Heart right ventricle (tissue), 16 donors: ENCODE measurements at regions not wholly inside any gene's neighbourhood (a gene's known extent, or its start where the extent isn't known, plus 50 kb on each side); places are given as distances from the start of the nearest gene placed in this dataset.

Experiments
- ATAC-seq, 8 donors: fragments of 200-7000 bp; cut with Tn5 transposase; one replicate each; pipeline ENCODE4 v1.9.1; 2020; ENCODE audit warnings: mild to moderate bottlenecking in 8 of 8, moderate library complexity in 8 of 8, moderate number of reproducible peaks in 1 of 8
- DNase-seq, 2 donors: peaks; one replicate each; pipeline ENCODE4 v3.0.0-alpha.2; 2020
- H3K27ac ChIP-seq, 10 donors: fragments of 200-600 bp; sonication (generic) in 2 of 10; one replicate each; pipeline versions ENCODE4 v1.5.0 to v1.8.0; 2020 to 2022; ENCODE audit warnings: mild to moderate bottlenecking in 3 of 10
- H3K27me3 ChIP-seq, 7 donors: fragments of 200-600 bp; one replicate each; pipeline ENCODE4 v1.8.0; 2021 to 2022; ENCODE audit warnings: mild to moderate bottlenecking in 2 of 7
- H3K36me3 ChIP-seq, 9 donors: fragments of 200-600 bp; sonication (generic) in 1 of 9; one replicate each; pipeline versions ENCODE4 v1.5.0 to v1.8.0; 2020 to 2022; ENCODE audit warnings: mild to moderate bottlenecking in 2 of 9
- H3K4me1 ChIP-seq, 9 donors: fragments of 200-600 bp; sonication (generic) in 1 of 9; one replicate each; pipeline versions ENCODE4 v1.5.0 to v1.8.0; 2020 to 2022; ENCODE audit warnings: mild to moderate bottlenecking in 4 of 9
- H3K4me3 ChIP-seq, 10 donors: fragments of 200-600 bp; sonication (generic) in 2 of 10; one replicate each; pipeline versions ENCODE4 v1.5.0 to v1.8.0; 2020 to 2022; ENCODE audit warnings: mild to moderate bottlenecking in 7 of 10, moderate library complexity in 2 of 10
- H3K9me3 ChIP-seq, 11 donors: fragments of 200-600 bp in 10 of 11; sonication (generic) in 2 of 11; one replicate each; pipeline versions ENCODE4 v1.5.0 to v1.8.0; 2013 to 2022; ENCODE audit warnings: mild to moderate bottlenecking in 2 of 11, control low read depth in 1 of 11, moderate library complexity in 1 of 11
- WGBS, 2 donors: extraction: QIAGEN DNeasy Blood & Tissue Kit; methylation state at CpG; one replicate each; pipeline ENCODE4 v1.1.7; 2013; ENCODE audit warnings: inconsistent platforms in 1 of 2; 5-methylcytosine and 5-hydroxymethylcytosine counted together
- intact Hi-C, 10 donors: fragments of 100-400 bp; cut with DNase I; formaldehyde crosslinking; loops; one replicate each; pipeline versions ENCODE4 v1.11.1 to v1.14.2; 2022
- TF ChIP-seq, protein P1 (sequence below), 9 donors: fragments of 200-600 bp; sonication (generic) in 2 of 9; IDR thresholded peaks; one replicate each; pipeline versions ENCODE4 v1.5.0 to v1.8.0; 2021 to 2022; ENCODE audit warnings: antibody characterized with exemption in 9 of 9, mild to moderate bottlenecking in 5 of 9, moderate library complexity in 1 of 9
- donor health status: Arrhythmogenic right ventricular cardiomyopathy.
- donor health status: ischemic (EF 13 %, LVEDD 7.1; RV severe dilation, severe dysfunction).
- donor health status: healthy with polysubstance abuse.
- donor health status: DM: no; HTN: yes; CAD: no.
- donor health status: DM: no; HTN: no; CAD: no.
- donor health status: ischemic (EF 25% LVEDD 6.9; RV normal size, moderate dysfunction).
- donor health status: ischemic (EF 25% LVEDD 5.7; RV mildly dilated, moderate dysfunction).
- donor health status: healthy.
- donor health status: DM: yes; HTN: yes; CAD: no.
- donor health status: Ischemic cardiomyopathy.
- donor health status: ischemic (EF 35%, LVEDD 5.7; RV mildly dilated, moderate dysfunction).
- donor health status: nonischemic (EF 11% LVEDD 7.7; RV severe dilation, severe dysfunction).
- donor health status: DM: yes; HTN: yes; CAD: no.
- donor health status: PGD.
- donor health status: ischemic (EF 29% LVEDD 5.4; RV normal size, mild dysfunction).
- donor health status: nonischemic (EF 23%, LVEDD 6.1; RV moderate dilation, normal function).

GRCh38 chr12:67515679-67516340, 132.7 kb upstream of the DYRK2 start:
- intact Hi-C loops = no loop called here
- Histone ChIP-seq H3K9me3 (no peaks in the 10 kb centered on the region), H3K27me3 (no peaks in the 10 kb centered on the region), H3K27ac (peak overlapping the region in 1 of 10 donors; percentile 13), H3K4me1 (peaks cover 0 to 19% (median 0%) of the 10 kb centered on the region in 9 donors), H3K36me3 (no peaks in the 10 kb centered on the region), H3K4me3 (no peak overlapping the region)
- WGBS, 2 donors = 79% methylated on average over 10 of the region's 10 CpGs
- peak in 1 of 2 donors; percentile 21 for DNase-seq
- TF ChIP-seq, protein P1, sequence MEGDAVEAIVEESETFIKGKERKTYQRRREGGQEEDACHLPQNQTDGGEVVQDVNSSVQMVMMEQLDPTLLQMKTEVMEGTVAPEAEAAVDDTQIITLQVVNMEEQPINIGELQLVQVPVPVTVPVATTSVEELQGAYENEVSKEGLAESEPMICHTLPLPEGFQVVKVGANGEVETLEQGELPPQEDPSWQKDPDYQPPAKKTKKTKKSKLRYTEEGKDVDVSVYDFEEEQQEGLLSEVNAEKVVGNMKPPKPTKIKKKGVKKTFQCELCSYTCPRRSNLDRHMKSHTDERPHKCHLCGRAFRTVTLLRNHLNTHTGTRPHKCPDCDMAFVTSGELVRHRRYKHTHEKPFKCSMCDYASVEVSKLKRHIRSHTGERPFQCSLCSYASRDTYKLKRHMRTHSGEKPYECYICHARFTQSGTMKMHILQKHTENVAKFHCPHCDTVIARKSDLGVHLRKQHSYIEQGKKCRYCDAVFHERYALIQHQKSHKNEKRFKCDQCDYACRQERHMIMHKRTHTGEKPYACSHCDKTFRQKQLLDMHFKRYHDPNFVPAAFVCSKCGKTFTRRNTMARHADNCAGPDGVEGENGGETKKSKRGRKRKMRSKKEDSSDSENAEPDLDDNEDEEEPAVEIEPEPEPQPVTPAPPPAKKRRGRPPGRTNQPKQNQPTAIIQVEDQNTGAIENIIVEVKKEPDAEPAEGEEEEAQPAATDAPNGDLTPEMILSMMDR (IDR thresholded peaks at IDR 0.05) = no peak
- peak in 5 of 8 donors; percentile 25 to 82 (median 64) for ATAC-seq

DNA sequence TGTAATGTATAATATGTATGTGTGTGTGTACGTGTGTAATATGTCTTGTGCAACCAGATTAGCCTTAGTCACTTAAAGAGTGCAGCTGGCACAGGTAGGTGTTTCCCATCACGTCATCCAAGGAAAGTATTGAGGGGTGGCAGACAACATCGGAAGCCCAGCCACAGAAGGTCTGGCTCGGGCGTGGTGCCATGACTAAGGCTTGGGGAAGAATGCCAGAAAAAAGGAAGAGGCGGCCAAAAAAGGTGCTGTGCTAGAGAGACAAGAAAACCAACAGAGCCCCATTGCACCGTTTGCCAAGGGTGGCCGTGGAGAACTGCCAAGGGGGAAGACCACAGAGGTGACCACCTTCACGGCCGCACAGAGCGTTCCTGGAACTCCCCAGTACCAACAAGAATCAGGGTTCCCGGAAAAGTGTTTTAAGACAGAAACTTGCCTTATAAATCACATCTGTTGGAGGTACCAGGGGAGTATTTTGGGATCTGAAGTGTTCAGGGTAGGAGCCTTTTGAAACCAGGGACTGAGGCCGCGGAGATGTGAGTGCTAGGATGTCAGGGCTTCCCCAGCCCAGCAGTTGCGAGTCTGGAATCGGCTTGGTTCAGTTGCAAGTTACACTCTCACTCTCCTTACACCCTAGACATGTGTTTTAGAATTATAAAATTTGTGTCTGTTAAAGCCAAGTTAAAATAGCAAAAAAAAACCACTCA, 131.2 kb upstream of the DYRK2 start:
- no peaks in the 10 kb centered on the region for H3K36me3 ChIP-seq
- no peak overlapping the region for H3K4me3 ChIP-seq
- TF ChIP-seq, protein P1 (IDR thresholded peaks at IDR 0.05) = no peak
- DNase-seq = peak; percentile 12 to 16
- H3K27me3 ChIP-seq = no peaks in the 10 kb centered on the region
- WGBS, 2 donors = 67 to 75% methylated on average over 16 of the region's 16 CpGs
- H3K9me3 ChIP-seq = no peaks in the 10 kb centered on the region
- peak in 4 of 8 donors; percentile 20 to 55 (median 40) for ATAC-seq
- peaks cover 0 to 19% (median 0%) of the 10 kb centered on the region in 9 donors for H3K4me1 ChIP-seq
- intact Hi-C loops = no loop called here
- H3K27ac ChIP-seq = peak overlapping the region in 2 of 10 donors; percentile 4 to 31

- 83 to 88% methylated on average over 7 of the region's 7 CpGs for WGBS, 2 donors
- Histone ChIP-seq H3K36me3 (no peaks in the 10 kb centered on the region), H3K4me3 (no peak overlapping the region), H3K27me3 (no peaks in the 10 kb centered on the region), H3K4me1 (peaks cover 0 to 19% (median 0%) of the 10 kb centered on the region in 9 donors), H3K27ac (no peak overlapping the region), H3K9me3 (no peaks in the 10 kb centered on the region)
- TF ChIP-seq, protein P1 (IDR thresholded peaks at IDR 0.05) = no peak
- DNase-seq = no peak
- intact Hi-C loops = no loop called here
- no peak for ATAC-seq
These were observed 128.8 kb upstream of the DYRK2 start for GRCh38 chr12:67519484-67520433.

DNA sequence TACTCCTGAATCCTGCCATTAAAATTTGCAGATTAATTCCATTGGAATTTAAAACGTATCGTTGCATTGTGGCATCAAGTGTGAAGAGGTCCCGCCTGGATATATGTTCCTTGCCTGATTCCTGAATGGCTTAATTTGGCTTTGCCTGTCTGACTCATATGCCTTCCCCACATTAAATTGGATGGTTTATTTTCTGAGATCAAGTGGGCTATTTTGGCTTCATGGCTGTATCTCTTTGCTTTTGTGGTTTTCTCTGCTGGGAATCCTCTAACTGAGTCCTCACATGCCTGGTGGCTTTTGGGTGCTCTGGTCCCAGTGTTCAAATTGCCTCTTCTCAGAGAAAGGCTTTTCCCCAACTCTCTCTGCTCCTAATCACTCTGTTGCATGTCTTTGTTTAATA, 127.9 kb upstream of the DYRK2 start:
- H3K9me3 ChIP-seq = no peaks in the 10 kb centered on the region
- H3K27me3 ChIP-seq = no peaks in the 10 kb centered on the region
- intact Hi-C loops = no loop called here
- 93 to 94% methylated on average over 3 of the region's 3 CpGs for WGBS, 2 donors
- H3K36me3 ChIP-seq = no peaks in the 10 kb centered on the region
- no peak overlapping the region for H3K27ac ChIP-seq
- no peak overlapping the region for H3K4me3 ChIP-seq
- ATAC-seq (no peak), DNase-seq (no peak)
- H3K4me1 ChIP-seq = peaks cover 0 to 16% (median 0%) of the 10 kb centered on the region in 9 donors
- TF ChIP-seq, protein P1 (IDR thresholded peaks at IDR 0.05) = no peak
